Stimulated activated naive CD4-positive, alpha-beta T cell treated with Interleukin-2 at 50 U/mL for 16 hours (primary cell): ENCODE measurements at regions not wholly inside any gene's neighbourhood (a gene's known extent, or its start where the extent isn't known, plus 50 kb on each side); places are given as distances from the start of the nearest gene placed in this dataset.

Experiments used
- DNase-seq: peaks from one replicate; lab custom pipeline; 2025; lab: John Stamatoyannopoulos, UW

DNA sequence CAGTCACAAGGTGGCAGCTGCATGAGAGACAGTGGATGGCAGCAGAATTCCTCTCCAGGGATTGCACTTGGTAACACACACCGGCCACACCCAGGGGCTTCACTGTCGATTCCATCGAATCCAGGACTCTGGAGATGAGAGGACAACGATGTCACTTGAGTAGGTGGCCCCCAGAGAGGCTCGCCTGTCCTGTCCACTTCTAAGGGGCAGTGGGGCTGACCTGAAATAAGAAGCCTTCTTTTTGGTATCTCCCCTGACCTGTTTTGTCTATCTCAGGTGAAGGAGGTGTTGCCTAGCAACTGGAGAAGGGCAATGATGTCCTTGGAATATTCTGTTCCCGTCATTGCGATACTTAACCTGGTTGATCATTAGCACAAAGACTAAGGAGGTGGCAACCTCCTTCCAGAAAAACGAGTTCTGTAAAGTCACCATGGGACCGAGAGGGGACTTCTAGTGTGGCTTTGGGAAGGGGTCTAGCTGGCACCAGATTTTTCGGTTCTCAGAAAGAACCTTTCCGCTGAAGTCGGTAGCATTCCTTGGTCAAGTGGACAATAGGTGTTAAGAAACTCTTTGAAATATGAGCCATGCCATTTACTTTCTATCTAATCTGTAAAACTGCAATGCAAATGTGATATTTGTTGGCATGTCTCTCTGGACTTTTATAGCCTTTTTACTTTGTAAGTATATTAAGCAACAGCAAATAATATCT lies 85.2 kb upstream of the TMPRSS2 start:
- DNase-seq: no peak

- DNase-seq: no peak
Observed at GRCh38 chr21:41589620-41590175, 81.7 kb upstream of the TMPRSS2 start.

DNA sequence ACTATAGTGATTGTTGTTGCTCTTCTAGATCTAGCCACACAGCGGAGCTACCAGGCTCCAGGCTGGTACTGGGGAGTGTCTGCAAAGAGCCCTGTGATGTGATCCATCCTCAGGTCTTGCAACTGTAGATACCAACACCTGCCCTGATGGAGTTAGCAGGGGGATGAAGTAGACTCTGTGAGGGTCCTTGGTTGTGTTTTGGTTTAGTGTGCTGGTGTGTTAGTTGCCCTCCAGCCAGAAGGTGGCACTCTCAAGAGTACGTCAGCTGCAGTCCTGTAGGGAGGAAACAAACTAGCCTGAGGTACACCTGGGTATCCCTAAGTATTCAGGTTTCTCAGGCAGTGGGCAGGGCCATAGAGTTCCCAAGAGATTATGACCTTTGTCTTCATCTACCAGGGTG lies 81.2 kb upstream of the TMPRSS2 start:
- DNase-seq: no peak

DNA sequence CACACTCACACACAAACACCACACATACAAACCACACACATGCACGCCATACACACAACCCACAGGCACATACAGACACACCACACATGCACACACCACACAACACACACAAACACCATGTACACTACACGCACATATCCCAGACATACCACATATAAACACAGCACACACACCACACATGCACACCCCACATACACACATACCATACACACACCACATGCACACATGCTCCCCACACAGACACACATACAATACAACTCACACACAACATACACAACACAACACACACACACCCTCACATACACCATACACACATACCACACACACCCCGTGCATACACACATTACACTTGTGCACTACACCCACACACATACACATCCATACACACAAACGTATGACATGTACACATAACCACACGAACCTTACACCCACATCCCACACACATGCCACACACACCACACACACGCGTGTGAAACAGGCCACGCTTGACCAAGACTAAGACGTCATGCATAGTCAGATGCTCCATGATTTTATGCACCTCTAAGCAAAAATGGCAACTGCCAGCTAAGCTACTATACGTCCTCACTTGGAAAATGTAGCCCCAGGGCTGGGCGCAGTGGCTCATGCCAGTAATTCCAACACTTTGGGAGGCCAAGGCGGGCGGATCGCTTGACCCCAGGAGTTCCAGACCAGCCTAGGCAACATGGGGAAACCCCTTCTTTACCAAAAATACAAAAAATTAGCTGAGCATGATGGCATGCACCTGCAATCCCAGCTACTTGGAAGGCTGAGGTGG lies 77.4 kb upstream of the TMPRSS2 start:
- no peak for DNase-seq

DNA sequence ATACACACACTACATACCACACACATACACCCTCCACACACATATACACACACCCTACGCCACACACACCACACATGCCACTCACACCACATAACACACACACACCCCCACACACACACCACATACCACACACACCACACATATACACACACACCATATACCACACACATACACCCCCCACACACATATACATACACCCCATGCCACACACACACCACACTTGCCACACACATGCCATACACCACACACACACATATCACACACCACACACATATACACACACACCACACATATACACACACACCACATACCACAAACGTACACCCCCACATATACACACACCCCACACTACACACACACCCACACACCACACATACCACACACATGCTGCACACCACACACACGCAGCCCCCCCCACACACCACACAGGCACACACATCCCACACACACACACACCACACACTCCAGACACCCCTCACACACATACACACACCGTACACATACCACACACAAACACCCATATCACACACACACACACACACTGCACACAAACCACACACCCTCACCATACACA lies 76.7 kb upstream of the TMPRSS2 start:
- no peak for DNase-seq

GRCh38 chr21:41583274-41583790 lies 75.4 kb upstream of the TMPRSS2 start:
- DNase-seq: no peak

DNA sequence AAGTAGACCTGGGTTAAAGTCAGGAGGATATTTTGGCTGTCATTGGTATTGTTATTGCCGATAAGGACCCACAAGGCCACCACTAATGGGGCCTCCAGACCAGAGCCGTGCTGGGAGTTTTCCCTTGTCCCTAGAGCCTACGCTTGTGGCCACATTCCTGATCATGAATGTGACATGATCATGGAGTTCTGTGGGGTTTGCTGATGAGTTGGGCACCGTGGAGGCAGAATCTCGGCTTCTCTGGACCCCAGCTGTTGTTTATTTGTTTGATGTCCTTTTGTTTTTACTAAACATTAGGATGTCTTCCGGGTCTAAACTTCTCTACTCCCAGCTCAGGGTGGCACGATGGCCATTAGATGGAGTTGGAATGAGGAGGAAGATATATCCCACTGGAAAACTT lies 74.9 kb upstream of the TMPRSS2 start:
- no peak for DNase-seq

DNA sequence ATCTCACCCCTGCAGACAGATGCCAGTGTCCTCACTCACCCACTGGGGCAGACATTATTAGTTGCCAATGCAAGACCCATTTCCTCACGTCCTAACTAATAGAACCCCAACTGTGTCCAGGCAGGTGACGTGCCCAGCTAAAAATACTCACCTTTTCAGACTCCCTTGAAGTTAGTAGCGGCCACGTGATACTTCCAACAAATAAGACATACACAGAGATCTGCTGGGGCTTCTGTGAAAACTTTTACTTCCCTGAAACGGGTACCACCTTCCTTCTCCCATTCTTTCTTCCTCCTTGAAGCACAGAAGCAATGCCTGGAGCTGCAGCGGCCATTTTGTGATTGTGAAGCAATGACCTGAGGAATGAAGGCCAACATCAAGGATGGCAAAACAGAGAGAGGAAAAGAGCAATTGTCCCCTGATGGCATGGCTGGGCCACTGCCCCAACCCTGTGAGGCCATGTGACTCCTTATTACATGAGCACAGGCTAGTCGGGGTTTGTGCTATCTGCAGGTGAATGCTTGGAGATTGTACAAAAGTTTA lies 74.4 kb upstream of the TMPRSS2 start:
- DNase-seq: no peak

DNA sequence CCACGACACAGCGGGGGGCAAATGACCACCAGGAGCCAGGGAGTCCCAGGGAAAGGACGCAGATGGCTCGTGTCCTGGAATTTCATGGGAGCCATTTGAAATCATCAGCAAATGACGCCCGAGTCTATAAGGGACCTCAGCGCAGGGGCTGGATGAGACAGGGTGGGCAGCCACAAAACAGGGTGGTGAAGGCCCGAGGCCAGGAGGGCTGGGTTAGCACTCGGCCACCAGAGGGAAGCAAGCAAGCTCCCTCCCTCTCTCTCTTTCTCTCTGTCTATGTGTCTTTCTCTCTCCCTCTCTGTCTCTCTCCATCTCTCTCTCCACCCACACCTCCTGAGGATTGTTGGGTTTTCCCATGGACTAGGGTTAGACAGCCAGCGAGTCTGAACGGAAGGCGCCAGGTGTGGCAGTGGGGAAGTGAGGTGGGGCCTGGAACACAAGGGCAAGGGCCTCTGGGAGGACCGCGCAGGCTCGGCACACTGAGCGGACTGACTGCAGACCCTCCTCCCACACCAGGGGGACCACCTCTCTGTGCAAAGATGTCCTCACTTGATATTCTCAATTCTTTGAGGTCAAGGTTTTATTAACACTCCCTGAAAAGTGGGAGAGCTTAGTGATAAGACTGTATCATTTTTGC lies 73.8 kb upstream of the TMPRSS2 start:
- no peak for DNase-seq

GRCh38 chr21:41580758-41581554 lies 73.0 kb upstream of the TMPRSS2 start:
- no peak for DNase-seq

DNA sequence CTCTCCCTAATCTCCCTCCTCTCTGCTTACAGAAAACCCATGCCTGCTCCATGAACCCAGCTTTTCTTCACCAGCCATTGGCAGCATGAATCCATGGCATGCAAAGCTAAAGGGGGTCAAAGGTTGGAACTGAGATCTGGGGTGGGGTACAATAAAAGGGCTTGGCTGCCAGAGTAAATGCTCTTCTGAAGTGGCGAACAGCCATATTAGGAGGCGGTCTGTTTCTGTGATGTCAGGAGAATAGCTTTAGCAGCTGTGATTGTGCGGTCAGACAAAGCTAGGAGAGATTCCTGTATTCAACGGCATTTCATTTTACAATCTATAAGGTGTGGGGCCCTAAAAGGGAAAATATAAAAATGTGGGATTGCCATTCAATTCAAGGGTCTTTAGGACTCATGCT lies 71.7 kb upstream of the TMPRSS2 start:
- no peak for DNase-seq

- DNase-seq: no peak
Observed at GRCh38 chr21:41578716-41579115, 70.8 kb upstream of the TMPRSS2 start.

GRCh38 chr21:41578083-41578482 lies 70.1 kb upstream of the TMPRSS2 start:
- DNase-seq: no peak

- DNase-seq: no peak
Observed at GRCh38 chr21:41576013-41576615, 68.2 kb upstream of the TMPRSS2 start.

DNA sequence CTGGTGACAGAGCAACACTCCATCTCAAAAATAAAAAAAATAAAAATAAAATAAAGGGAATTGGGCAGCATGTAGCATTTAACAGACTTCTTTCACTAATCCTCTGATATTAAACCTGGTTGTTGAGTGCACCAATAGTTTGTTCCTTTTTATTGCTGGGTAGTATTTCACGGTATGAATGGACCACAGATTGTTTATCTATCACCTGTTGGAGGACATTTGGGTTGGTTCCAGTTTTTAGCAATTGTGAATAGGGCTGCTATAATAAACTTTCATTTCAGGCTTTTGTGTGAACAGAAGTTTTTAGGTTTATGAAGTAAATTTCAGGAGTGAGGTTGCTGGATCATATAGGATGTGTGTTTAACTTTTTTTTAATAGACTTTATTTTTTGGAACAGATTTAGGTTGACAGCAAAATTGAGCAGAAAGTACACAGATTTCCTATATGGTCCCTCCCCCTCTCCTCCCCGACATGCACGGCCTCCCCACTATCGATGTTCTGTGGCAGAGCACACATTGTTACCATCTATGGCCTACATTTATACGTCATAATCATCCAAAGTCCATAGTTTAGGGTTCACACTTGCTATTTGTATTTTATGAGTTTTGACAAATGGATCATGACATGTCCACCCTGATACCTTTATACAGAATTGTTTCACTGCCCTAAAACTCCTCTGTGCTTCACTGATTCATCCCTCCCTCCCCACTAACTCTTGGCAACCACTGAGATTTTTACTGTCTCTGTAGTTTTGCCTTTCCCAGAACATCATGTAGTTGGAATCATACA lies 66.1 kb upstream of the TMPRSS2 start:
- no peak for DNase-seq

DNA sequence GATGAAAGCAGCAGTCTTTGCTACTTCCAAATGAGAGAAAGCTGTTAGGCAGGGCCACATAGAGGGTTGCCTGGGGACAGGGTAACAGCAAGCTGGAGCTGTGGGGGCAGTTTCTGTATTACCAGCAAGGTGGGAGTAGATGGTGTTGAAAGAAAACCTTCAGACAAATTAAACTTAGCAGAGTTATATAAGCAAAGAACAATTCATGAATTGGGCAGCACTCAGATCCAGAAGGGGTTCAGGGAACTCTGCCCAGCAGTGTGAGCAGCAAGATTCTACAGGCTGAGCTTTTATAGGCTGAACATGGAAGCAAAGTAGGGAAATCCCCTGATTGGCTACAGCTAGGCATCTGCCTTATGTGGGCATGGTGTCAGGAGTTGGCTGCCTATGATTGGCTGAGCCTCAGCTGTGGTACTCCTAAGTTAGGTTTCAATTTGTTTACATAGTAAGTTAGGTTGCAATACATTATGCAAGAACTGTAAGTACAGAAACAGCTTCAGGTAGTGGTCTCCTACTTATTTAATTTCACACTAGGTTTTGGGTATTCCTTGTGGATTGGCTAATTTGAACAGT lies 64.1 kb upstream of the TMPRSS2 start:
- DNase-seq: no peak

- DNase-seq: no peak
Observed at GRCh38 chr21:41570791-41571355, 62.9 kb upstream of the TMPRSS2 start.

- DNase-seq: no peak
Observed at GRCh38 chr21:41568606-41569385, 60.8 kb upstream of the TMPRSS2 start.
